SK-N-SH treated with all-trans-retinoic acid at 6 μM for 48 hours (cell line): ENCODE measurements at regions not wholly inside any gene's neighbourhood (a gene's known extent, or its start where the extent isn't known, plus 50 kb on each side); places are given as distances from the start of the nearest gene placed in this dataset.
A peak's percentile ranks its signal among the peaks of the same experiment; 100 is the strongest.

Experiments used
- ATAC-seq: fragments of 200-7000 bp; cut with Tn5 transposase; 3 replicates; pipeline ENCODE4 v1.9.1; 2020; ENCODE audit warnings: mild to moderate bottlenecking, moderate library complexity
- ARNTL ChIP-seq: fragments of 450-650 bp; formaldehyde crosslinking; IDR thresholded peaks from 2 replicates; pipeline ENCODE4 v1.5.0; 2020; ENCODE audit warnings: low read depth, mild to moderate bottlenecking, moderate library complexity, borderline replicate concordance
- BACH2 ChIP-seq: fragments of 250-450 bp; sonication (Bioruptor Pico); IDR thresholded peaks from 2 replicates; pipeline ENCODE4 v1.9.0; 2021; ENCODE audit warnings: mild to moderate bottlenecking, borderline replicate concordance
- CSDC2 ChIP-seq: fragments of 250-450 bp; sonication (Bioruptor Pico); IDR thresholded peaks from 2 replicates; pipeline ENCODE4 v1.5.0; 2020; ENCODE audit warnings: mild to moderate bottlenecking, moderate library complexity
- CSRNP3 ChIP-seq: fragments of 250-450 bp; sonication (Bioruptor Pico); IDR thresholded peaks from 2 replicates; pipeline ENCODE4 v1.5.1; 2021; ENCODE audit warnings: mild to moderate bottlenecking, moderate library complexity
- ESRRG ChIP-seq: fragments of 250-450 bp; sonication (Bioruptor Pico); IDR thresholded peaks from 2 replicates; pipeline ENCODE4 v1.6.1; 2021; ENCODE audit warnings: mild to moderate bottlenecking
- GLIS3 ChIP-seq: fragments of 250-450 bp; sonication (Bioruptor Pico); IDR thresholded peaks from 2 replicates; pipeline ENCODE4 v1.5.0; 2020; ENCODE audit warnings: mild to moderate bottlenecking, moderate library complexity
- ISL1 ChIP-seq: fragments of 250-450 bp; sonication (Bioruptor Pico); IDR thresholded peaks from 2 replicates; pipeline ENCODE4 v2.1.2; 2022; ENCODE audit warnings: mild to moderate bottlenecking, moderate library complexity
- OSR1 ChIP-seq: fragments of 250-450 bp; sonication (Bioruptor Pico); IDR thresholded peaks from 2 replicates; pipeline ENCODE4 v1.8.0; 2022; ENCODE audit warnings: moderate library complexity, mild to moderate bottlenecking, inconsistent platforms
- POU6F1 ChIP-seq: fragments of 250-450 bp; sonication (Bioruptor Pico); IDR thresholded peaks from 2 replicates; pipeline ENCODE4 v1.8.0; 2021; ENCODE audit warnings: low read depth, mild to moderate bottlenecking, moderate library complexity, borderline replicate concordance
- RARB ChIP-seq: fragments of 250-450 bp; sonication (Bioruptor Pico); IDR thresholded peaks from 2 replicates; pipeline ENCODE4 v1.8.0; 2021; ENCODE audit warnings: mild to moderate bottlenecking, moderate library complexity
- SNAI2 ChIP-seq: fragments of 250-450 bp; sonication (Bioruptor Pico); IDR thresholded peaks from 2 replicates; pipeline ENCODE4 v1.5.0; 2020; ENCODE audit warnings: mild to moderate bottlenecking, moderate library complexity
- TCF4 ChIP-seq: fragments of 250-450 bp; sonication (Bioruptor Pico); IDR thresholded peaks from 2 replicates; pipeline ENCODE4 v1.8.0; 2021; ENCODE audit warnings: mild to moderate bottlenecking, moderate library complexity, borderline replicate concordance
- TSHZ2 ChIP-seq: fragments of 250-450 bp; sonication (Bioruptor Pico); IDR thresholded peaks from 2 replicates; pipeline ENCODE4 v1.5.0; 2020; ENCODE audit warnings: mild to moderate bottlenecking, moderate library complexity
- ZFP3 ChIP-seq: fragments of 250-450 bp; sonication (Bioruptor Pico); IDR thresholded peaks from 2 replicates; pipeline ENCODE4 v1.5.0; 2020; ENCODE audit warnings: mild to moderate bottlenecking, moderate library complexity
- ZFP30 ChIP-seq: fragments of 450-650 bp; formaldehyde crosslinking; IDR thresholded peaks from 2 replicates; pipeline ENCODE4 v1.5.0; 2022; ENCODE audit warnings: mild to moderate bottlenecking, moderate library complexity
- ZNF565 ChIP-seq: fragments of 450-650 bp; formaldehyde crosslinking; conservative IDR thresholded peaks from 2 replicates; pipeline ENCODE4 v1.5.0; 2020; ENCODE audit warnings: low read depth, mild to moderate bottlenecking, moderate library complexity
- ZNF70 ChIP-seq: fragments of 450-650 bp; formaldehyde crosslinking; IDR thresholded peaks from 2 replicates; pipeline ENCODE4 v1.5.0; 2020; ENCODE audit warnings: mild to moderate bottlenecking, moderate library complexity
- ZNF8 ChIP-seq: fragments of 450-650 bp; formaldehyde crosslinking; IDR thresholded peaks from 2 replicates; pipeline ENCODE4 v1.5.0; 2020; ENCODE audit warnings: mild to moderate bottlenecking, moderate library complexity
- TF ChIP-seq, protein P1 (sequence below): fragments of 250-450 bp; sonication (Bioruptor Pico); IDR thresholded peaks from 2 replicates; pipeline ENCODE4 v1.5.1; 2020; ENCODE audit warnings: low read depth, mild to moderate bottlenecking, moderate library complexity

- ATAC-seq = no peak
- no peak for TF ChIP-seq RARB
- peak; percentile 67 for TF ChIP-seq ISL1 (CRISPR knock-in tag)
- no peak for TF ChIP-seq ZFP3
- peak; percentile 98 for TF ChIP-seq ZNF8 (CRISPR knock-in tag)
Observed at GRCh38 chr4:62899646-62900364, 1509.4 kb downstream of the TECRL start.

DNA sequence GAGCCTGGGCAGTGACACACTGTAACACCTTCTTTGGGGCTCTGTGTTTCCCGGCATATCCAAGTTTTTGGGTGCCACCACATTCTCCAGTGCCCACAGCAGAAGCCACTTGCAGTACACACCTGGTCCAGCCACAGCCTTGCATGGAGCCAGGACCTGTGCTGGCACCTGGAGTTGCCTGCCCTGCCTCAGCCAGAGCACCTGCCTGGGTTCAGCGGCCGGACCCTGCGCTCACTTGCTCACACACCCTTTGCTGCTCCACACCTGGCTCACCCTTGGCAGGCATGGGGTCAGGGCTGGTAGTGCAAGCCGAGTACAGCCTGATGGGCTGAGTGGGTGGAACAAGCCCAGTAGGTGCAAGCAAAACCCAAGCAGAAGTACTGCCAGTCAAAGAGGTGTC, 1511.1 kb downstream of the TECRL start:
- ATAC-seq = no peak
- TF ChIP-seq ZFP30 (CRISPR knock-in tag) (no peak), GLIS3 (CRISPR knock-in tag) (no peak), TSHZ2 (CRISPR knock-in tag) (no peak), BACH2 (CRISPR knock-in tag) (no peak)

GRCh38 chr4:62896721-62897120, 1512.5 kb downstream of the TECRL start:
- TF ChIP-seq ISL1 (CRISPR knock-in tag) = no peak
- no peak for TF ChIP-seq TSHZ2 (CRISPR knock-in tag)
- no peak for TF ChIP-seq ZNF70 (CRISPR knock-in tag)
- no peak for TF ChIP-seq RARB
- TF ChIP-seq POU6F1 = no peak
- no peak for TF ChIP-seq ZNF565 (CRISPR knock-in tag)
- no peak for TF ChIP-seq CSDC2
- TF ChIP-seq BACH2 (CRISPR knock-in tag) = no peak
- no peak for TF ChIP-seq SNAI2 (CRISPR knock-in tag)
- no peak for TF ChIP-seq TCF4
- no peak for TF ChIP-seq ZFP3
- TF ChIP-seq ARNTL = no peak
- no peak for TF ChIP-seq ESRRG (CRISPR knock-in tag)
- no peak for TF ChIP-seq OSR1
- TF ChIP-seq, protein P1, sequence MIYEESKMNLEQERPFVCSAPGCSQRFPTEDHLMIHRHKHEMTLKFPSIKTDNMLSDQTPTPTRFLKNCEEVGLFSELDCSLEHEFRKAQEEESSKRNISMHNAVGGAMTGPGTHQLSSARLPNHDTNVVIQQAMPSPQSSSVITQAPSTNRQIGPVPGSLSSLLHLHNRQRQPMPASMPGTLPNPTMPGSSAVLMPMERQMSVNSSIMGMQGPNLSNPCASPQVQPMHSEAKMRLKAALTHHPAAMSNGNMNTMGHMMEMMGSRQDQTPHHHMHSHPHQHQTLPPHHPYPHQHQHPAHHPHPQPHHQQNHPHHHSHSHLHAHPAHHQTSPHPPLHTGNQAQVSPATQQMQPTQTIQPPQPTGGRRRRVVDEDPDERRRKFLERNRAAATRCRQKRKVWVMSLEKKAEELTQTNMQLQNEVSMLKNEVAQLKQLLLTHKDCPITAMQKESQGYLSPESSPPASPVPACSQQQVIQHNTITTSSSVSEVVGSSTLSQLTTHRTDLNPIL (CRISPR knock-in tag) = no peak
- no peak for TF ChIP-seq ZNF8 (CRISPR knock-in tag)
- TF ChIP-seq CSRNP3 (CRISPR knock-in tag) = no peak
- no peak for ATAC-seq

- no peak for ATAC-seq
- TF ChIP-seq ISL1 (CRISPR knock-in tag) (peak; percentile 34; the same call in 1 of the 2 replicates), ZNF8 (CRISPR knock-in tag) (no peak)
- TF ChIP-seq, all 23 proteins: peak for 1
Observed at GRCh38 chr4:62881901-62882300, 1527.3 kb downstream of the TECRL start.
